GM21390 (cell line): ENCODE measurements at regions not wholly inside any gene's neighbourhood (a gene's known extent, or its start where the extent isn't known, plus 50 kb on each side); places are given as distances from the start of the nearest gene placed in this dataset.

Experiments used
- ATAC-seq: cut with Tn5 transposase; IDR thresholded peaks from one replicate; pipeline ENCODE4 v1.9.1; 2021; ENCODE audit not compliant: unreplicated experiment

- no peak for ATAC-seq
These were observed 607.4 kb upstream of the FAM241A start for GRCh38 chr4:111537871-111538270.

DNA sequence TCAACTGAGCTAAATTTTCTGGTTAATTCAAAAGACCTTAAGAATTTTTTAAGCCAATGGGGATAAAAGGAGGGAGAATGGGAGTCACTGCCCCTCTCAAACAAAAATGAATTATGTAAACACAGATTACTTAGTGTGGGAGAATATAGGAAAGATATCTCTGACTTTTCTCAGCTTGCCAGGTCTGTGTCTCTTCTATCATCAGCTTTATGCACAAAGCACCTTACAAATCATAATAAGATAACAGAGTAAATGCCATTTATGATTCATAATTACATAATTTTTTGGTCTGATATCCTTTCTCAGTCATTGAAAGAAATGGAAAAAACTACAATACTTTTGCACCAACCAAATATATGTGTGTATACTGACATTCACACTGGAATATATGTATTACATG is 604.6 kb upstream of the FAM241A start:
- ATAC-seq = no peak

GRCh38 chr4:111542056-111542455 is 603.2 kb upstream of the FAM241A start:
- ATAC-seq = no peak

DNA sequence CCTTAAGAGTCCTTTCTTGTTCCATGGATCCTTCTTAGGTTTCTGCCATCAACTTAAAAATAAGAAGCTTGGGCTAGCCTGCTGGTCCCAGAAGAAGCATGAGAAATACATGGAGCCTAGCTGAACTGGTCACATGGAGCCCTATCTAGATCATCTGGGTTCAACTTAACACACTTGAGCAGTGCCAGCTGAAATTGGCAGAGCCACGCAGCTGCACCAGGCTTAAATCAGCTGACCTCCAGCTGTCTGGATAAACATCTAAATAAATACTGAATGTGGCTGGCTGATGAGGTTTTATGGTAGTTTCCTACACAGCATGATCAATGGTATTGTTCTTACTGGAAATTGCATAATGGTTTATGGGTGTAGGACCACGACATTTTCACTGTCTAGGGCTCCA is 598.4 kb upstream of the FAM241A start:
- no peak for ATAC-seq

GRCh38 chr4:111556141-111556781 is 589.0 kb upstream of the FAM241A start:
- ATAC-seq = no peak

- ATAC-seq = no peak
These were observed 588.4 kb upstream of the FAM241A start for GRCh38 chr4:111556851-111557250.

- ATAC-seq = no peak
These were observed 582.4 kb upstream of the FAM241A start for GRCh38 chr4:111562826-111563225.

DNA sequence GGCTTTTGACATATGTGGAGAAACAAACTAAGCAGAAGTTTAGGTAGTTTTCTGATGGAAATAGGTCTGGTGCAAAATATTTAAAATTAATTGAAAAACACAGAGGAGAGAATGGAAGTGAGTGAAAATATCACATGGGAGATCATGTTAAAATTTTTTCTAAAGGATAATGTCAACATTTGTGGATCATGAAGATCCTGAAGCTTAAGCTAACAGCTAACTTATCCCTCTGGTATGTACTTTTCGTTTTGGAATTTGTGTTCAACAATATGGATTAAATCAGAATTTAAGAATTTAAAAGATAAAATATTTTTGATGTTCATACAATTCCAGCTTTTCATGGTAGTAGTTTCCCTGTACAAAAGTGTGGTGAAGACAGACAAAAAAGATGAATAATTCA is 572.8 kb upstream of the FAM241A start:
- ATAC-seq = no peak

DNA sequence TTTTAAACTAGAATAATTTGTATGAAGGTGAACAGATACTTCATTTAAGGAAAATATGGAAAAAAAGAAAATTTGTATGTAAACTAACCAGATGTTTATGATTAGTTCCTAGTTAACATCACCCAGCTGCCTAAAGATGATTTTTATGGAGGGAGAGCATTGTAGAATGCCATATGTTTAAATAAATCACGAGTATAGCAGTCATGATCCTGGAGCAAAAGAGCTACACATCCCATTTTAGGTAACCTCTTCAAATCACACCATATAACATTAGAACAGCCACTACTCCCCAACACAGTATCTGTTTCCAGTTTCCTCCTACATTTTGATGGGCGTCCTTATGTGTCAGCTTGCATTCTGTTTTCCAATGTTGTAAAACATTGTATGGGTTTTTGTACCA is 571.9 kb upstream of the FAM241A start:
- no peak for ATAC-seq

DNA sequence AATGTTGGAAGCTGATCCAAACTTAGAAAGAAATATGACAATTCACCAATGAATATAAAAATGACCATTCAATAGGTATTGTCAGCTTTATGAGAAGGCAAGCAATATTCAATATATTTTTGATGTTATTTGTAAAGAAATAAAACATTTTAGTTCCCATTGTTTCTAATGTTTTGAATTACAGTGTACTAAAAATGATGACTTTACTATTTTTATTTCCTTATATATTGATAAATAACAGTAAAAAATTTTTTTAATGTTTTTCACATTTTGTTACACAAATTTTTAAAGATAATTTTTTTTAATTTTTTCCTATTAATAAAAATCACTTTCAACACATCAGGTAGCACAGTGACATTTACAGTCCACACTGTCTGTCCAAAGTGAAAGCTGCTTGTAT is 565.5 kb upstream of the FAM241A start:
- no peak for ATAC-seq

- no peak for ATAC-seq
These were observed 549.8 kb upstream of the FAM241A start for GRCh38 chr4:111595456-111595855.

- no peak for ATAC-seq
These were observed 548.8 kb upstream of the FAM241A start for GRCh38 chr4:111596491-111596890.

GRCh38 chr4:111601671-111602070 is 543.6 kb upstream of the FAM241A start:
- ATAC-seq = no peak

DNA sequence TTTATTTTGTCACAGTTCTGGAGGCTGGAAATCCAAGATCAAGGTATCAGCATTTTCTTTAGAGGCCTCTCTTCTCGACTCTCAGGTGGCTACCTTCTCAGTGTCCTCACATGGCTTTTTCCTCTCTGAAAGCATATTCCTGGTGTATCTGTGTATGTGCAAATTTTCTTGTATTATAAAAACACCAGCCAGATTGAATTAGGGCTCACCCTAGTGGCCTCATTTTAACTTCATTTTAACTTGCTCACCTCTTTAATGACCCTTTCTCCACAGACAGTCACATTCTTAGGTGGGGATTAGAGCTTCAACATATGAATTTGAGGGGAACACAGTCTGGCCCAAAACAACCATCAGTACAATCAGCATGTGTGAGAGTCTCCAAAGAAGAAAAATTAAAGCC is 542.4 kb upstream of the FAM241A start:
- ATAC-seq = no peak

DNA sequence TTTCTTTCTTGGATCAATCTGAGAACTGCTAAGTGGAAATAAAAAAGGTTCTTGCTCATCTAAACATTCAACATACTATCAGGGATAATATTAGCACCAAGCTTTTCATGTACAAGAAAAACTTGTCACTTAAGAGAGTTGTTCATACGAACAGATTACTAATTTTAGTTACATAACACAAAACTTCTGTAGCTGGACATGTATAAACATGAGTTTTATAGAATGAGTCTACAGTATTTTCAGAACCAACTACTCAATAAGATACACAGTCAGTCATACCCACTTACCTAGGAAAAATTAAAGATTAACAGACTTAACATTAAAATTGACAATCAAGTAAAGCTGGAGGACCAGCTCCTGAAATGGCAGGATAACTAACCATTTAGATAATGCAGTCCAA is 540.1 kb upstream of the FAM241A start:
- ATAC-seq = no peak

DNA sequence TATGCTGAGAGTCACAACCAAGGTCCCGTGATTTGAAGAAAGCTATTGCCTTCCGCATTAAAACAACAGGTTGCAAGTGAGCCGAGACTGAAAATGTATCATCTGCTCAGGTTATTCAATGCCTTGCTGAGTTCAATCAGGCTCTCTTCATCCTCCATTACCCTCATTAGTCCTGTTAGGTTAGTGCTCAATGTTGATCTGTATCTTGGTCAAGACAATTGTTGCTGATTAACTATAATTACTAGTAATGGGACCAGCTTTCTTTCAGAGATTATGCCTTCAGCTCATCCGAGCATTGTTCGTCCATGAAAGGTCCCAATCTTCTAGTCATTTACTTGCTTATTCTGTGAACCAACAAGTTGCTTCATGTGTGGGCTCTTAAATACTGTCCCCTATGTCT is 534.6 kb upstream of the FAM241A start:
- no peak for ATAC-seq

DNA sequence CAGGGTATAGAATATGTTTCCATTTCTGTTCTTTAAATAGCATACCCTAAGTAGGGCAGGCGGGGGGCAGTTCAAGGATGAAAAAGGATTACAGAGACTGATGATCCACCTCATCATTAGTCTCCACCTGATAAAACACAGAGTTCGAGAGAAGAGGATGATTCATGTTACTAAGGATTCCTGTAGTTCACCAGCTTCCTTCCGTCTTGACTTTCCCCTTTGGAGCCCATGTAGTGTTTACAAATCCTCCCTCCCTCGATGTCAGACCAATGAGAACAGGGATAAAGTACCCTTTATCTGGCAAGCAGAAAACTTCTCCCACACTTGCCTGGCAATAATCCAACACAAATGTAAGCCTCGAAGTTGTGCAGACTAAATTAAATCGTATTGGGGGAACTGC is 526.3 kb upstream of the FAM241A start:
- no peak for ATAC-seq

DNA sequence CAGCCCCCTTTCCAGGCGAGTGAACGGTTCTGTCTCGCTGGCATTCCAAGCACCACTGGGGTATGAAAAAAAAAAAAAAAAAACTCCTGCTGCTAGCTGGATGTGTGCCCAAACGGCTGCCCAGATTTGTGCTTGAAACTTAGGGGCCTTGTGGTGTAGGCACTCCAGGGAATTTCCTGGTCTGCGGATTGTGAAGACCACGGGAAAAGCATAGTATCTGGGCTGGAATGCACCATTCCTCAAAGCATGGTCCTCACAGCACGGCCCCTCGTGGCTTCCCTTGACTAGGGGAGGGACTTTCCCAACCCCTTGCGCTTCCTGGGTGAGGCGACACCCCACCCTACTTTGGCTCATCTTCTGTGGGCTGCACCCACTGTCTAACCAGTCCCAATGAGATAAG is 516.8 kb upstream of the FAM241A start:
- no peak for ATAC-seq

DNA sequence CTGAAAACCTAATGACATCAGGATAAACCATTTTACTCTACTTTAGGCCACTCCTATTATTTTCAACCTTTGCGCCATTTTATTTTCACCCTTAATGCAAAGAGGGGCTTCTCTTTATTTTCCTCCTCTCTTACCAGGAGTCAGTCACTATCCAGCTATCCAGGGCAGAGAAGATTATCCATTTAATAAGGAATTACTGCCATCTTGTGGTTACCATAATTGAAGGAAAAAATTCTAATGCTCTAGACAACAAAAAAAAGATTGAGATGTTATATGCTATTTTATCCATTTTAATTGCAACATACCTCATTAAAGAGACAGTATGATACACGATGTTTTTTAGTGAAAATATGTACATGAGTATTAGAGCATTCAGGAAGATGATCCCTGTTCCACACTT is 514.5 kb upstream of the FAM241A start:
- no peak for ATAC-seq

DNA sequence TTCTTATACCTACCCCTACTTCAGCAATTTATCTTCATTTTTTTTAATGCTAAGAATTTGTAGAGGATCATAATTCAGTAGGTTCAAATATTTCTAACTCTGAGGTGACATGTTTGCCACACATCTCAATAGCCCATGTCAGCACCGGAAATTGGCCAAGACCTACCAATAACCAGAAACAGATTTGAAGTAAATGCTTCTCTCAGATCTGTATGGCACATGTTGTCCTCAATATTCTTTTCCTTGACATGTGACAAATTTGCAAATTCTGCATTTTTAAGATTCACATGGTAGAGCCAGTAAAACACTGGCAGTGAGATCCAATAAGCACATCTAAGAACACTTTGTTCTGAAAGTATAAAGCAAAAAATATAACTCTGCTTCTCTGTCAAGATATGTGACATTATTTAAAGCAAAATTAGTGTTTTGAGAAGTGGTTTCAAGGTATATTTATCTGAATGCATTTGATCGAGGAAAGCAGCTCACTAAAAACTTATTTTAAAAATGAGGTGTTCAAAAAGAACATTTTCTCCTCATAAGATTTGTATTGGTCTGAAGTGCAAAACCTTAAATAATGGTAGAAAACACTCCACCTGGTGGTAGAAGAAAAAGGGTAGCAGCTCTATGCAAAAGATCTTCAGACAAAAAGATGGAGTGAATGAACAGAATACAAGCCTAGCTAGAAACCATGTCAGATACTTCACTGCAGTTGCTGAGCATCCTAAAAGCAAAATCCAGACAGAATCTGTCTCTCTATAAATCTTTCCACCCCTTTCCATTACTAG is 513.8 kb upstream of the FAM241A start:
- ATAC-seq = no peak

- ATAC-seq = no peak
These were observed 512.6 kb upstream of the FAM241A start for GRCh38 chr4:111632641-111633151.

GRCh38 chr4:111633663-111634266 is 511.5 kb upstream of the FAM241A start:
- no peak for ATAC-seq
